ENCODE measurements at regions not wholly inside any gene's neighbourhood (a gene's known extent, or its start where the extent isn't known, plus 50 kb on each side); places are given as distances from the start of the nearest gene placed in this dataset.

- ATAC-seq (ENCODE audit: low read depth): peak; percentile 72
- Histone ChIP-seq H3K4me3 (ENCODE audit: severe bottlenecking) (no peak overlapping the region), H3K27ac (ENCODE audit: poor library complexity, severe bottlenecking) (no peak overlapping the region), H3K9me3 (ENCODE audit: severe bottlenecking) (no peaks in the 10 kb centered on the region), H3K4me1 (ENCODE audit: insufficient read depth, poor library complexity, severe bottlenecking) (no peaks in the 10 kb centered on the region), H3K27me3 (ENCODE audit: insufficient read depth, poor library complexity, severe bottlenecking) (no peaks in the 10 kb centered on the region), H3K36me3 (ENCODE audit: low read depth) (peaks cover 5% of the 10 kb centered on the region; the same call in 1 of the 2 replicates)
- TF ChIP-seq CTCF (IDR thresholded peaks at IDR 0.05; ENCODE audit: poor library complexity, severe bottlenecking): no peak
- DNase-seq (ENCODE audit: low spot score): no peak
Observed at GRCh38 chr1:147475488-147475887, 65.8 kb upstream of the BCL9 start.

- TF ChIP-seq CTCF (IDR thresholded peaks at IDR 0.05; ENCODE audit: poor library complexity, severe bottlenecking): no peak
- Histone ChIP-seq H3K4me3 (ENCODE audit: severe bottlenecking) (no peak overlapping the region), H3K4me1 (ENCODE audit: insufficient read depth, poor library complexity, severe bottlenecking) (no peaks in the 10 kb centered on the region), H3K36me3 (ENCODE audit: low read depth) (peaks cover 5% of the 10 kb centered on the region; the same call in 1 of the 2 replicates), H3K27ac (ENCODE audit: poor library complexity, severe bottlenecking) (no peak overlapping the region), H3K9me3 (ENCODE audit: severe bottlenecking) (no peaks in the 10 kb centered on the region), H3K27me3 (ENCODE audit: insufficient read depth, poor library complexity, severe bottlenecking) (no peaks in the 10 kb centered on the region)
- peak; percentile 35; the same call in 1 of the 3 replicates for ATAC-seq (ENCODE audit: low read depth)
- DNase-seq (ENCODE audit: low spot score): no peak
Observed at GRCh38 chr1:147478521-147478920, 62.8 kb upstream of the BCL9 start.

- DNase-seq (ENCODE audit: low spot score) (no peak), ATAC-seq (ENCODE audit: low read depth) (no peak)
- Histone ChIP-seq H3K36me3 (ENCODE audit: low read depth) (peaks cover 5% of the 10 kb centered on the region; the same call in 1 of the 2 replicates), H3K27me3 (ENCODE audit: insufficient read depth, poor library complexity, severe bottlenecking) (no peaks in the 10 kb centered on the region), H3K4me3 (ENCODE audit: severe bottlenecking) (no peak overlapping the region), H3K4me1 (ENCODE audit: insufficient read depth, poor library complexity, severe bottlenecking) (no peaks in the 10 kb centered on the region), H3K9me3 (ENCODE audit: severe bottlenecking) (no peaks in the 10 kb centered on the region), H3K27ac (ENCODE audit: poor library complexity, severe bottlenecking) (no peak overlapping the region)
- no peak for TF ChIP-seq CTCF (IDR thresholded peaks at IDR 0.05; ENCODE audit: poor library complexity, severe bottlenecking)
Observed at GRCh38 chr1:147479864-147480564, 61.3 kb upstream of the BCL9 start.

GRCh38 chr1:147480565-147480935 lies 60.8 kb upstream of the BCL9 start:
- ATAC-seq (ENCODE audit: low read depth) (no peak), DNase-seq (ENCODE audit: low spot score) (no peak)
- H3K36me3 ChIP-seq (ENCODE audit: low read depth): peaks cover 5% of the 10 kb centered on the region; the same call in 1 of the 2 replicates
- no peak for TF ChIP-seq CTCF (IDR thresholded peaks at IDR 0.05; ENCODE audit: poor library complexity, severe bottlenecking)
- H3K4me3 ChIP-seq (ENCODE audit: severe bottlenecking): no peak overlapping the region
- H3K27ac ChIP-seq (ENCODE audit: poor library complexity, severe bottlenecking): no peak overlapping the region
- H3K9me3 ChIP-seq (ENCODE audit: severe bottlenecking): no peaks in the 10 kb centered on the region
- no peaks in the 10 kb centered on the region for H3K4me1 ChIP-seq (ENCODE audit: insufficient read depth, poor library complexity, severe bottlenecking)
- H3K27me3 ChIP-seq (ENCODE audit: insufficient read depth, poor library complexity, severe bottlenecking): no peaks in the 10 kb centered on the region
